NCI-H774 (cell line): ENCODE measurements at regions not wholly inside any gene's neighbourhood (a gene's known extent, or its start where the extent isn't known, plus 50 kb on each side); places are given as distances from the start of the nearest gene placed in this dataset.
"Not testable (repeated sequence)": the region's sequence is repeated elsewhere in the genome, so short reads cannot be mapped to it uniquely, and the experiment has no call there.

Source experiments
- DNase-seq: peaks from one replicate; lab custom pipeline; 2025; lab: John Stamatoyannopoulos, UW

DNA sequence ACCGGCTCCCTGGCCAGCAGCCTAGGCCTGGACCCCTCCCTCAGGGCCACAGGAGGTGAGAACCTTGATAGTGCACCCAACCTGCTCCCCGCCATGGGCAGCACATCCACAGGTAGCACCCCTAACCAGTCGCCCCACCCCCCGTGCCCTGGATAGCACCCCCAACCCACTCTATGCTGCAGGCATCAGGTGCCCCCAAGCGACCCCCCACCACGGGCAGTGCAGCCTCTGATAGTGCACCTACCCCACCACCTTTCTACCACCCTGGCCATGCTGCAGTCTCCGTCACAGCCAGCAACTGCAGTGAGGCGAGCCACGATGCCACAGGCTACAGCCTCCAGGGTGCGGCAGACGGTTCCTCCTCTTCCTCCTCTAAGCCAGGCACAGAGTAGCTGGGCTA is 55.6 kb downstream of the SOWAHC start:
- no peak for DNase-seq

DNA sequence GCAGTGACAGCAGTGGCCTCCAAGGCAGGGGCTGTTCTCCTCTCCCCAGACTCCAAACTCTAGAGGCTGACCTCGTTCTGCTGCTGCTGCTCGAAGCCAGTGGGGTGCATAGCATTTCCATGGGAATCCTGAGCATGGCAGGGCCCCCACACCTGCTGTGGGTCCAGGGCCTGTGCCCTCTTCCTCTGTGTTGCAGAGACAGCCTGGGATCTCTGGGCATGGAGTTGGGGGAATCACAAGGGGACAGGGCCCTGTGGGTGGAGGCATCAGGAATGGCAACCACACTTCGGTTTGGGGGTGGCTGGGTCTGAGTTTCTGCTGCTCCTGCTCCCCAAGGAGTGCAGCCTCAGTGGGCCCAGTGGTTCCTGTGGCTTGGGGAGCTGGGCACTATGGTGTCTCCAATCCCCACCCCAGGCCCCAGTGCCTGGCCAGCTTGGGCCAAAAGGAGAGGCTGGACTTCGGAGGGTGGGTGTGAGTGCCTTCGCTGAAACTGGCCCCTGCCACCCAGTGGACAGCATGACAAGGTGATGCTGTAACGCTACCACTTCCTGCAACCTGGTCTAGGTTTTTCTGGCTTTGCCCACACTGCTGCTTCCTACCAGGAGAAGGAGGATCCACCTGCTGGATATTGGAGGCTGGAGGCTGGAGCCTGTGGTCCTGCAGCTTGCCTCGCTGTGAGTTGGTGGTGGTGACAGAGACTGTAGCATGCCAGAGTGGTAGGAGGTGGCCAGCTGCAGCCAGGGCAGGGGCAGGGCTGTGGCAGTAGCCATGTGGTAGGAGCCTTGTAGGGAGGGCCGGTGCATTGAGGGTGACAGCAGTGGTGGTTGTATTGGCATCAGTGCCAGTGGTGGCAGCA is 56.6 kb downstream of the SOWAHC start:
- no peak for DNase-seq

DNA sequence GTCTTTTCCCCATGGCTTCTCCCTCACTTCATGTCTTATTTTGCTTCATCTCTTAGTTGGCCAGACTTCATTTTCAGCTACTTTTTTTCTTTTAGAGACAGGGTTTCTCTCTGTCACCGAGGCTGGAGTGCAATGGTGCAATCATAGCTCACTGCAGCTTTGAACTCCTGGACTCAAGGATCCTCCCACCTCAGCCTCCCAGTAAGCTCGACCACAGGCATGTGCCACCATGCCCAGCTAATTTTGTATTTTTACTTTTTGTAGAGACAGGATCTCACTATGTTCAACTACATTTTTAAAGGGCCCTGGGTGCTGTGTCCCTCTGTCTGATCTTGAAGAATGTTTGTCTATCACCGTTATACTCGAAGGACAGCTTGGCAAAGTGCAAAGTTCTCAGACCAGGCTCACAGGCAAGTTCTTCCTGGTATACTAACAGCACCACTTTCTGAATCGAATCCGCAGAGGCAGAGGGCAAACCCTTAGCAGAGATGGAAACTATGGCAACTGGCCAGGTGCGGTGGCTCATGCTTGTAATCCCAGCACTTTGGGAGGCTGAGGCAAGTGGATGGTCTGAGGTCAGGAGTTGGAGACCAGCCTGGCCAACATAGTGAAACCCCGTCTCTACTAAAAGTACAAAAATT is 60.9 kb downstream of the SOWAHC start:
- no peak for DNase-seq

DNA sequence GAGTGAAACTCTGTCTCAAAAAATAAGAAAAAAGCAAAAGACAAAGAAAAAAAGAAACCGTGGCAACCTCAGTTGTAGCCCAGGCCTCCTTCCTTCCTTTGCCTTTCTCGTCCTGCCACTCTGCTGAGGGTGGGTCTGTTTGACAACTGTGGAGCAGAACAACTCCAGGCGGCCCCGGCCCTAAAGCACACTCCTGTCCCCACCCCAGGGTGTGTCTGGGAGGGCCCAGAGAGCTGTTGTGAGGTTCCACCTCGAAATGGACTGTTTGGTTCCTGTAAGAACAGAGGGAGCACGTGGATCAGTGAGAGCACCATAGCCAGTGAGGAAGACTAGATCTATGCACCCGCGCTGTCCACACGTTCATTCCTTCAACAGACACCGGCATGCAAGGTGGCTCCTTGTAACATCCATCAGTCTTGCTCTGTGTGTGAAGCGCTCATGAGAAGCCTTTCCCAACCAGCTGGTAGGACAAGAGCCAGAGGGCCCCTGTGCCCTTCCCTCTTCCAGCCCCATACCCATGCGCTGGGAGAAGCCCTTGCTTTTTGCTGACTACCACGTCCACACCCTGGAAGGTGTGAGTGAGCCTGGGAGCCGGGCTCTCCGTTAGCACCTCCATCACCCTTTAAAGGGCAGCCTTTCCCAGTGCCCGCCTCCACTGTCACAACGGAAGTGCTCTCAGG is 61.6 kb downstream of the SOWAHC start:
- DNase-seq = no peak

DNA sequence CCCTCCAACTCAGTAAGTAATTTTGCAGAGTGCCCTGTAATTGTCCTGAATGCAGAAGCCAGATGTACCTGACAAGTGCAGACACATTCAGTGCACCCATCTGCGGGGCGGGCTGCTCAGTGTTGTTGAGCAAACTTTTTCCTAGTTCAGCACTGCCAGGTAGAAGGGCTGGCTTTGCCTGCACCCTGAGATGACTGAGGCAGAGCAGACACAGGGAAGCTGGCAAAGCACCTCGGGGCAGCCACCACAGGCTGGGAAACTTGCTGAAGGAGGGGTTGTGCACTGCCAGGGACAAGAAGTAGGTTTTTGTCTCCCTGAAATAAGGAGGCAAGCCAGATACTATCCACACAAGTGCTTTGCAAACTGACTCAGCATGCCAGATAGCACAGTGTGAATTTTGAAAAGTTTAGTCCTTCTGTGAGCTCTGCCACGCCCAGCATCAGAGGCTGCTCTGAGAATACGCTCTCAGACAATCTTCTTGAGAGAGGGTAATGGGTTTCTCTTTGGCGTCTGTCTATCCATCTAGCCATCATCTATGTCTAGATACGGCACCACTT is 62.3 kb downstream of the SOWAHC start:
- no peak for DNase-seq

DNA sequence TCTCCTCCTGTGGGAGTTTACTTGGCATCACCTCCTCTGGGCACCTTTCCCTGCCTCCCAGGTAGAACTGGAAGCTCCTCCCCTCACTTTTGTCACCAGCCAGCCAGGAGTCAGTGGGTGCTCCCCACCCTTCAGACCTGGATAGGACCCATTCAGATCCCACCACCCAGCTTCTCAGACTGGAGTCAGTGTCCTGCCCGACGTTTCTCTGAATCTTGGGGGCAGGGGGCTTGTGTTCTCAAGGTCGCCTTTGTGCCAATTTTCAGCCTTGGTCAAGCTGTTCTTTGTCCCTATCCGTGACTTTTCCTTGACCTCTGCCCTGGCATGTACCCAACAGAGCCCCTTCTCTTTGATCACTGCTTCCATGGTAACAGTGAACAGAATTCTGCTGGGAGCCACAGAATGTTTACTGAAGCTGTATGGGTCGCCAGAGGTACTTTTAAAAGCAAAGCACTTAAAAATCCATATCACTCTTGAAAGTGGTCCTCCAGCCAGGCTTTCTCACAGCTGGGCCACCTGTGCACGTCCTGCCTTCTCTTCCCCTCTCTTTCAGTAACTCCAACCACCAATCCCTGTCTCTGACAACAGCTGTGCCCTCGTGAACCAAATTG is 63.1 kb downstream of the SOWAHC start:
- not testable (repeated sequence) for DNase-seq

DNA sequence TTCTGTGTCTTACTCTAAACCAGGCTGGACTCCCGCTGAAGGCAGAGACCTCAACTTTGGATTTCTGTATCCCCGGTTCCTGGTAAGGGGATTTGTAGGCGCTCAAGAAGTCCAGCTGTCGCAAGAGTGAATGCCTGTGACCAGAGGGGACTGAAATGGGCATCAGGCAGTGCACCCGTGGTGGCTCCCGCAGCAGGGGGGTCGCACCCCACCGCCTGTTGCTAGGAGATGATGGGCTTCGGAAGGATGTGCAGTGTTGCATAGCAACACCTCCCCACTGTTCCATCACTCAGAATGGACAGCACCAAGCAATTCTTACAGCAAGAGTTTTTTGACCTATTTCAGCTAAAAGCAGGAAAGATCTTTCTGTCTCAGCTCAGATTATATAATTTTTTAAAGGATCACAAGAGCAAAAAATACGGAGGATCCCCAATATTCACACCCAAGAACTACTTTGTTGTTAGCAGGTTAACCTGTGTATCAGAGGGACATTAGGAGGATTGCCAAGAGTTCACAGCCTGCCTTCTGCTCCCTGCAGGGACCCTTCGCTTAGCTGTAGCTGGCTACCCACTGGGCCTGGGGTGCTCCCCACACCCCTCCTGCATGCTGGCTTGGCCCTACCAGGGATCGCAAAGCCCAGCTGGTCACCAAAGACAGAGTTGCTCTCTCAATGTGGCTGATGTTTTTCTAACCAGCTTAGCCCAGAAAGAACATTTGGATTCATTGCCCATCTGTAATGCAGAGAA is 63.8 kb downstream of the SOWAHC start:
- DNase-seq = no peak

DNA sequence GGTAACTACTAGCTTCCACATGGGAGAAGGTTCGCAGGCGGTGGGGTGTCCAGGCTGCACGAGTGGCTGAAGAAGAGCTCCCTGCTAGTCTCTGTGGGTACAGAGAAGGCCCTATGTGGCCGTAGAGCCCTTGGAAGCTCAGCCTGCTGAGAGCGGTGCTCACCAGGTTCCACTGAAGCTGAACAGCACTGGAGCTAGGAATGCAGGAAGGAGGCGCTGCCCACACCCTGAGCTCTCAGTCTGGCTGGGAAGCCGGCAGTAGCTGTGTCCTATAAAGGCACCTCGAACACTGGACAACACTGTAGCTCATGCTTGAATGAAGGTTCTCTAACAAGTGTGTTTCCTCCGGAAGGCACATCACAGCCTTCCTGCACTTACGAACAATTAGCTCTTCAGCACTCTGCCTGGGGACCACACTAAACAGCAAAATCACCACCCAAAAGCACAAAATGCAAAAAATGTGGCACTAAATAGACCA is 64.6 kb downstream of the SOWAHC start:
- not testable (repeated sequence) for DNase-seq

DNA sequence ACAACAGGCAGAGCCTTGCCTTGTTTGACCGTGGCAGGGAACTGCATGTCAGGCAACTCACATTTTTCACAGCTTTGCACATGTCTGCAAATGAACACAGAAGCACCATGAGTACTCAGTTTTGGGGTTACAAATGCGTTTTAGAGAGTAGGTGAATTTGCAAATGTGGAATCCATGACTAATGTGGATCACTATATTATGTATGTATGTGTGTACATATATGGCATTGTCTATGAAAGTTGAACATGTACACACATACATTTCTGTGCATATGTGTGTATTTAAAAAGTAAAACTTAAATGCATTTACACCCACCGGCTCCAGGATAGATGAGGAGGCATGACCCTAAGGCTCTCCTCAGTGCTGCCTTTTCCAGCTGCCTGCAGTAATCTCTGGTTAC is 65.1 kb downstream of the SOWAHC start:
- DNase-seq = no peak

DNA sequence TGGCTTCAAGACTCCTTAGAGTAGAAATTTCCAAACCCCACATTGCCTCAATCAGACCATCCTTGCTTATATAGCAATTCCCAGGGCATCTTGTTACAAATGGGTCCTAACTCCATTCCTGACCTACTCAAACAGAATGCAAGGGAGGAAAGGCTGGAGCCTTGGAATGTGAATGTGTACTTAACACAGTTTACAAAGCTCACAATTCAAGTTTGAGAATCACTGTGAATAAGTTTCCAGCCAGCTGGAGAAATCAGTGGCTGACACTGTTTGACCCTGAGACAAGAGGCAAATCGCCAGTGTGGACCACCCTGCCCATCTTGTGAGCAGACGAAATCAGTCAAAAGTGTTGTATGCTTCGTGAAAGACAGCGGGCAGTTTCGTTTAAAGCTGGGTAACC is 65.5 kb downstream of the SOWAHC start:
- no peak for DNase-seq

DNA sequence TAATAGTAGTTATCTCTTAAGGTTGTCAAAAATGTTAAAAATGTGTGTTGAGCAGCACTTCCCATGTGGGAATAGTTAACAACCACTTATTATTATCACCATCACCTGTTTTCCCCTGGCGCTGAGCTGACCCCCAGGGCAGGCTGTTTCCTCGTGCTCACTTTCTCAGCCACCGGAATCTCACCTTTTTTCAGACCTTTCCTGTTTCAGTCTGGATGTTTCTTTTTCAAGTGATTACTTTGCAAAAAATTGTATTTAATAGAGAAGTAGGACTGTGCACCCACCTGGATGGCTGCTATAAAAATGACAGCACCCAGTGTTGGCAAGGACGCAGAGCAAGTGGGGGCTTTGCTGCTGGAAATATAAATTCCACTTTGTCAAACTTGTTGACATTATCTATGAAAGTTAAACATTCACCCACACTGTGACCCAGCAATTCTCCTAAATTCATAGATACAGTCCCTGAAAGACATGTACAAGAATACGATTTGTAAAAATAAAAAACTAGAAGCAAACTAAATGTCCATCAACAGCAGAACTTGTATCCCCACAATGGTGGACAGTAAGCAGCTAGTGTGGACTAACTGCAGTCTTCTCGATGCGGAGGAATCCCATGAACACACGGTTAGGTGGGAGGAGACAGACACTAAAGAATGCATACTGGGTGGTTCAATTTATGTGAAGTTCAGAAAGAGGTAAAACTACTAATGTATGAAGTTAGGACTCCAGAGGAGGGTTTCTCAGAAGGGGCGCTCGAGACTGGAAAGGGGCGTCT is 66.5 kb downstream of the SOWAHC start:
- DNase-seq = no peak

DNA sequence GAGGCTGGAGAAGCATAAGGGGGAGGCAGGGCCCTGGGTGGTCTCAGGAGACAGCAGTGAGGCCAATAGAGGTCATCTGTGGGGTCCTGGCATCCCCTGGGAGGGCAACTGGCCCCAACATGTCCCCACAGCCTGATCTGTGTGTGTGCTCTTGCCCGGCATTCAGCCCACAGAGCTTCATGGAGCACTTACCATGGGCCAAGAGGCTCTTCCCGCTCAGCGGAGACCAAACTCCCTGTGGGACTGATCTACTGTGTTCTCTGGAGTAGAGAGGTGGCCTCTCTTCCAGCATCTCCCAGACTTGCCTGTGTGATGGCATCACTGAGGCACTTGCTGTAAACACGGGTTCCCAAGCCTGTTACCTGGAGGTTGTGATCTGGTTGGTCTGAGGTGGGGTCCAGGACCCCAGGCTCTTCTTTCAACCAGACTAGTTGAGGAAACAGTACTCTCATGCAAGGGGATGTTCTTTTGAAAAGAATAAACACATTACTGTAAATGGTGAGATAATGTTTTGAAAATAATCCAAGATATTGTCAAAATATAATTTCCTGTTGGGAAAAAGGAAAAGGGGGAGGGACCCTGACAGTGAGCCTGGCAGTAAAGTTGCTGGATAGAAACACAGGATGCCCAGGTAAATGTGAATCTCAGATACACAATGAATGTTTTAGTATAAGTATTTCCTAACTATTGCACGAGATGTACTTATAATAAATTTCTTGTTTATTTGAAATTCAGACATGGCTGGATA is 67.6 kb downstream of the SOWAHC start:
- no peak for DNase-seq

DNA sequence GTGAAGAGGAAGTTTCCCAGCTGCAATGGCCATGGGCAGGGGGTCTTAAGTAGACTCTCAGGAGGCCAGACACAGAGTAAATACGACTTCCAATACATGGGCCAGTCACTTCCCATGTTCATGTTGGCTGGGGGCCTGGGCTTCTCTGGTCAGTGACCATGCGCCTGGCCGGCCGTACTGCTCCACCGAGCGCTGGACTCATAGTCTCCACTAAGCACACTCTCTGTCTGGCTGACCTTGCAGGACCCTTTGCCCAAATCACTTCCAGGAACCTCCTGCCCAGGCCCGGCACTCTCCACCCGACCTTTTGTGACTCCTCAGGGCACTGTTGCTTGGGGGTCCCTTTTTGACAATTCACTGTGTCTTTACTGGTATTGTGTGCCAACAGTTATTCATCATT is 69.3 kb downstream of the SOWAHC start:
- no peak for DNase-seq

DNA sequence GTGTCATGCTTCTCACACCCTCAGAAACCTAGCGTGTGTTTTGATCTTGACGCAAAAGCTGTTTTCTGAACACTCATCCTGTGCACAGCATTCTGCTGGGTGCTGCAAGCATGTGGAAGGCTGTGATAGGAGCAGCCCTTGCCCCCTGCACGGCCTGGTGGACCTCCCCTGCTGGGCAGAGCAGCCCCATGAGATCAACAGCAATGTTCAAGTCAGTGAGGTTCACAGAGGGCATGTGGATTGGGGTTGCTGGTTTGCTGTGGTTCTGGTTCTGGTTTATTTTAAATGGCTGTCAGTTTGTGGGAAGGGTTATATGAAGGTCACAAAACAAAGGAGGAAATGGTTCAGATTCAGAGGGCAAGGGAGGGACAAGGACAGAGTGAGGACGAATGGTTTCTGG is 71.3 kb downstream of the SOWAHC start:
- no peak for DNase-seq

DNA sequence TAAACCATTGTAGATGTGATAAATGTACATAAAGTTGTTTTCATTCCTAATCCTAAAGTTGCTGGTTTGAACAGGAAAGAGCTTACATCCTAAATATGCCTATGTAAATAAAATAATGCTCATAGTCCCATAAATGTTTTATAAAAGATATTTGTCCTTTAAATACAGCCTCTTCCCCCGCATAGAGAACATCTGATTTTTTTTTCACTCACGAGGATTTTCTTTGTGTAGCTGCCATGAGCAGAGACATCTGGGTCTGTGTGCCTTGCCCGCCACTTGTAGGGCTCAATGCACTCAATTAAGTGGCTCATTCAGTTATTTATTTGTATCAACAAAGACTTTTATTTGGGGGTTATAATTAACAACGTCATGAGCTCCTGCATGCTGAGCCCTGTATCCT is 72.8 kb downstream of the SOWAHC start:
- no peak for DNase-seq

DNA sequence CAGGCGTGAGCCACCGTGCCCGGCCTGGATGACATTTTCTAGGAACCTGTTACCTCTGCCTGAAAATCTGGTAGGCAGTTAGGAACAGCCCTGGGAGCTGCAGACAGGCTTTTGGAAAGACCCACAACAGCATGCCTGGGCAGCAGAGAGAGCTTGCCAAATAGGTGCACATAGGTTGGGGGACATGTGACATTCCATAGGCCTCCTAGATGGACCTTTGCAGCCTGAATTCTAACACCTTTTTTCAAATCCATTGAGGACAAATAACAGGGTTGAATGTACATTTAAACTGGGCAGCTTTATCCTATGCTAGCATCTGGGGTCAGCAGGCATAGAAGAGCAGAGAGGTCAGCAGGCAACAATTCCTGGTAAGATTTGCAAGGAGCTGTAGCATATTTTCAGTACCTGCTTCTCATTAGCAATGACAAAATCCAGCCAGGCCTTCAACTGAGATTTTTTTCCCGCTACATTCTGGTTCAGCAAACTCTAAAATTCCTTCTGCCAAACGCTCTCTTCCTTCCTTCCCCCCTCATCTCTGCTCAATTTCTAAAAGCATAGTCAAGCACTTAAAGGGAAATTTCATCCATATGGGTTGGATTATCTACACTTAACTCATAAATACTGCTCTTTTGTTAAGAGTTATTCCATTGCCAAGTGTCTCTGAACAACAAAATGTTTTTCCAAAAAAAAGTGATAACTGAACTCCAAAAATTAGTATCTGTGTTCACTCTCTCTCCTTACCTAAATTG is 75.2 kb downstream of the SOWAHC start:
- no peak for DNase-seq

DNA sequence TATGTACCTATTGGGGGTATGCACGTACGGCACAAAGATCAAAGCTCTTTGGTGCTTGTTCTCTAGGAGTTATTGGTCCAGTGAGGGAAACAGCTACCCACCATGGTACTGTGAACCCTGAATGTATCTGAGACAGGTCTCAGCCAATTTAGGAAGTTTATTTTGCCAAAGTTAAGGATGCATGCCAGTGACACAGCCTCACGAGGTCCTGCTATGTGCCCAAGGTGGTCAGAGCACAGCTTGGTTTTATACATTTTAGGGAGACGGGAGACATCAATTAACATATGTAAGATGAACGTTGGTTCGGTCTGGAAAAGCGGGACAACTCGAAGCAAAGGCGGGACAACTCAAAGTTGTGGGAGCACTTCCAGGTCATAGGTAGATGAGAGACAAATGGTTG is 75.8 kb downstream of the SOWAHC start:
- DNase-seq = no peak

DNA sequence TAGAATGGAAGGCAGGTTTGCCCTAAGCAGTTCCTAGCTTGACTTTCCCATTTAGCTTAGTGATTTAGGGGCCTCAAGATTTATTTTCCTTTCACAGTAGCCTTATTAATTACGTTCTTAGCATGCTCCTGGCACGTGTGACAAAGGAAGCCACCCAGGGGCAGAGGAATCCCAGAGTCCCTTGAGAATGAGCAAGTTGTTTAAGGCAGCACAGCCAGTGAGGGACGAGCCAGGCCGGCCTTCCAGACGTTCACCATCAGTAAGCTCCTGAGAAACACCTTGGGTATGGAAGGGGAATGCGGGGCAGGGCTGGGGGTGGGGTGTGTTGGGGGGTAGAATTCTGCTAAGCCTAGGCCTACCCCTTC is 76.3 kb downstream of the SOWAHC start:
- no peak for DNase-seq

DNA sequence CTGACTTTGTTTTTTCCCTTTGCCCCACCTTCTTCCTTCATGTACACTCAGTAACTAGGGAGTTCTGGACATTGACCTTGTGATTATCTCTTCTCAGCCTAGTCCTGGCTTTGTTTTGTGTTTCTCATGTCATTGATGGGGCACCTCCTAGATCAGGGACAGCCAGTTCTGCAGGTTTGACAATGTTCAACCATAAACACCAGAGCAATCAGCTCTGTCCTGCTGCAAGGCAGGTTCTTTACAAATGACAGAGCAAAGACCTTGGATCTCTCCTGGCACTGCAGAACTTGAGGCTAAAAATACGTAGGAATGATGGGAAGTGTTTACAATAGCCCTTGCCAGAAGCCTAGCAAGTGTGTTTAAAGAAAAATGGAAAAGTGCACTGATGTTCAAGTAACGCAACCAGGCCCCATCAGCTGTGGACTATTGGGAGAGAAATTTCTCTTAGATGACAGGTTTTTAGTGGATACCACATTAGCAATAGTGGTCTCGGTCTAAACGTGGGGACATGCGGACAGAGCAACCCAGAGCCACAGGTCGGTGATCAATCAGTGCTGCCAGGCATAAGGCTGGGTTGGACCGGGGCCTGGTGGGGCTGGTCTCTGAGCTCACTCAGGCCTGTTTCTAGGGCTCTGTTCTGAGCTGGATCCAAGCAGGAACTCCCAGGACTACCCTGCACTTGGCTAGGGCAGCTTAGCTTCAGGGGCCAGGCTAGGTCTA is 76.8 kb downstream of the SOWAHC start:
- DNase-seq = no peak
